Brain microvascular endothelial cell (primary cell): ENCODE measurements at regions not wholly inside any gene's neighbourhood (a gene's known extent, or its start where the extent isn't known, plus 50 kb on each side); places are given as distances from the start of the nearest gene placed in this dataset.

ENCODE experiments used
- DNase-seq: peaks from one replicate; pipeline ENCODE4 v3.0.0-alpha.2; 2020
- H3K27ac ChIP-seq: fragments of 250-450 bp; sonication (Bioruptor Pico); 2 replicates; pipeline ENCODE4 v1.5.1; 2020; ENCODE audit warnings: mild to moderate bottlenecking, moderate library complexity
- H3K27me3 ChIP-seq: fragments of 250-450 bp; sonication (Bioruptor Pico); replicated peaks from 2 replicates; pipeline ENCODE4 v1.5.1; 2020; ENCODE audit warnings: mild to moderate bottlenecking
- H3K36me3 ChIP-seq: fragments of 250-450 bp; sonication (Bioruptor Pico); replicated peaks from 2 replicates; pipeline ENCODE4 v1.5.1; 2020; ENCODE audit warnings: mild to moderate bottlenecking
- H3K4me3 ChIP-seq: 2 replicates; pipeline ENCODE4 v1.5.1; 2011; ENCODE audit warnings: low read depth, mild to moderate bottlenecking, control low read depth, low read length, moderate library complexity
- in situ Hi-C: cut with HindIII; loops from 2 replicates; pipeline ENCODE4 v1.10.0; 2017; ENCODE audit warnings: low sequenced_read_pairs, low pct_ligation_motif_present
- TF ChIP-seq, protein P1 (sequence below): IDR thresholded peaks from 2 replicates; pipeline ENCODE4 v1.5.1; 2011; ENCODE audit warnings: low read depth, mild to moderate bottlenecking, moderate library complexity, low read length, control low read depth, inconsistent platforms; ENCODE audit errors: missing control alignments

DNA sequence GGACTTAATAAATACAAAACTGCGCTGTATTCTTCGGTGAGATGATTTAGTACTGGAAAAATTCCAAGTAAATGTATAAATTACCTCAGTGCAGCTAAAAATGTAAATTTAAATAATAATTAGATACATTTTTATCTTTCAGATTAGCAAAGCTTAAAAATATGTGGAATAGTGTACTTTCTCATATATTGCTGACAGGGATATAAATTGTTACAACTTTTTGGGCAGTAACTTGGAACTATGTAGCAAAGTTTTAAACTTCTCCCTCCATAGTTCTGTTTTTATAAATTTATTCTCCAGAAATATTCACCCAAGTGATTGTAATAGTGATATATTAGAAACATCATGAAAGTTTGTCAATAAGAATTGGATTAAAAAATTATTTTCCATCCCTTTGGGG, 384.6 kb upstream of the CITED2 start:
- H3K36me3 ChIP-seq, result no peaks in the 10 kb centered on the region
- in situ Hi-C loops, result no loop called here
- H3K27ac ChIP-seq, result no peak overlapping the region
- no peaks in the 10 kb centered on the region for H3K27me3 ChIP-seq
- DNase-seq, result no peak
- TF ChIP-seq, protein P1, sequence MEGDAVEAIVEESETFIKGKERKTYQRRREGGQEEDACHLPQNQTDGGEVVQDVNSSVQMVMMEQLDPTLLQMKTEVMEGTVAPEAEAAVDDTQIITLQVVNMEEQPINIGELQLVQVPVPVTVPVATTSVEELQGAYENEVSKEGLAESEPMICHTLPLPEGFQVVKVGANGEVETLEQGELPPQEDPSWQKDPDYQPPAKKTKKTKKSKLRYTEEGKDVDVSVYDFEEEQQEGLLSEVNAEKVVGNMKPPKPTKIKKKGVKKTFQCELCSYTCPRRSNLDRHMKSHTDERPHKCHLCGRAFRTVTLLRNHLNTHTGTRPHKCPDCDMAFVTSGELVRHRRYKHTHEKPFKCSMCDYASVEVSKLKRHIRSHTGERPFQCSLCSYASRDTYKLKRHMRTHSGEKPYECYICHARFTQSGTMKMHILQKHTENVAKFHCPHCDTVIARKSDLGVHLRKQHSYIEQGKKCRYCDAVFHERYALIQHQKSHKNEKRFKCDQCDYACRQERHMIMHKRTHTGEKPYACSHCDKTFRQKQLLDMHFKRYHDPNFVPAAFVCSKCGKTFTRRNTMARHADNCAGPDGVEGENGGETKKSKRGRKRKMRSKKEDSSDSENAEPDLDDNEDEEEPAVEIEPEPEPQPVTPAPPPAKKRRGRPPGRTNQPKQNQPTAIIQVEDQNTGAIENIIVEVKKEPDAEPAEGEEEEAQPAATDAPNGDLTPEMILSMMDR, result no peak
- no peak overlapping the region for H3K4me3 ChIP-seq

DNA sequence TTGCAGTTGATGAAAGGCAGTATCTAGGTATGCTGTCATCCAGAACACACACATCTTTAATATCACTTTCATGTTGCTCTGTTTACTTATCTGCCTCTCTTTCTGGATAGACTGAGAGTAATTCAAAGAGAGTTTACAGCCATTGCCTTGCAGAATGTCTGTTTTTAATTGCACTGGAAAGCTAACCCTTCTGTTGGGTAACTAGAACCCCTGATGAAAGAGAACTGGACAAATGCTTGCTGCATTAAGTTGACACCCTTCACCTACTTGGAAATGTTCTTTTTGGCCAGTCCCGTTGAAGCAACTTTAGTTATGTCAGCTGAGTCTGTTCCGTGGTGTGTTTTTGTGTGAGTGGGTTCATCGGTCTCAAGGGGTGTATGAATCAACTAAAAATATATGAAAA, 383.8 kb upstream of the CITED2 start:
- no peaks in the 10 kb centered on the region for H3K36me3 ChIP-seq
- in situ Hi-C loops, result no loop called here
- no peaks in the 10 kb centered on the region for H3K27me3 ChIP-seq
- H3K27ac ChIP-seq, result no peak overlapping the region
- TF ChIP-seq, protein P1, result no peak
- H3K4me3 ChIP-seq, result no peak overlapping the region
- no peak for DNase-seq

DNA sequence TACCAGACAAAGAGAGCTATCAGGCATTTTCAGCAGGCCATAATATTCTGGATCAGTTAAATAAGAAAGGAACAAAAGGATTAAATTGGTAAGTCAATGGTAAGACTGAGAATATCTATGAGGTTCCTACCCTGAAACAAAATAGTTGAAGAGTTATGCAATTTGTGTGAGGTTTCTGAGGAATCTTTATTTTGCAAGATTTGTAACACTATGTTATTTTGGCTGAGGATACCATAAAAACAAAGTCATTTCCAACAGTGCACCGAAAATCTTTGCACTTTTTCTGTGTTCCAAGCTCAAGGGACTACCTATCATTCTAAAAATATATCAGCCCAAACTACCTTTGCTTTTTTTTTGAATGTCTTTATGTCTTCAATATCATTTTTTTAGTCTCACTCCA, 383.3 kb upstream of the CITED2 start:
- Histone ChIP-seq H3K27ac (no peak overlapping the region), H3K4me3 (no peak overlapping the region), H3K27me3 (no peaks in the 10 kb centered on the region), H3K36me3 (no peaks in the 10 kb centered on the region)
- TF ChIP-seq, protein P1, result no peak
- in situ Hi-C loops, result no loop called here
- no peak for DNase-seq

DNA sequence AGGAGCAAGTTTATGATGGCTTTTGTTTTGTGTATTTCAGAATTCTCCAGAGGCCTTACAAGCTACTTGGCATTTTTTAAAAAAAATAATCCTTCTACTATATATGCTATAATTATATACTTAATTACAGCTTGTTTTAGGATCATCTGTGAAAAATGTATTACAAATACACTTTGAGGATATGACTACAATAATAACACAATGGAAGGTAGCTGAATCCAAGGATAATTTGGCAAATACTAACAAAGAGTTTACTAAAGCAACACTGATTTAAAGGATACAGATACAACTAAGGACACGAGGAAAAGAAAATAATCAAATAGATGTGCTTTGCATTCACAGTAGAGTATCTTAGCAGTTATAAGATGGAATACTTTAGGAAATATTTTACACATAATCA, 381.9 kb upstream of the CITED2 start:
- Histone ChIP-seq H3K36me3 (no peaks in the 10 kb centered on the region), H3K4me3 (no peak overlapping the region), H3K27ac (no peak overlapping the region), H3K27me3 (no peaks in the 10 kb centered on the region)
- DNase-seq, result no peak
- in situ Hi-C loops, result no loop called here
- TF ChIP-seq, protein P1, result no peak

DNA sequence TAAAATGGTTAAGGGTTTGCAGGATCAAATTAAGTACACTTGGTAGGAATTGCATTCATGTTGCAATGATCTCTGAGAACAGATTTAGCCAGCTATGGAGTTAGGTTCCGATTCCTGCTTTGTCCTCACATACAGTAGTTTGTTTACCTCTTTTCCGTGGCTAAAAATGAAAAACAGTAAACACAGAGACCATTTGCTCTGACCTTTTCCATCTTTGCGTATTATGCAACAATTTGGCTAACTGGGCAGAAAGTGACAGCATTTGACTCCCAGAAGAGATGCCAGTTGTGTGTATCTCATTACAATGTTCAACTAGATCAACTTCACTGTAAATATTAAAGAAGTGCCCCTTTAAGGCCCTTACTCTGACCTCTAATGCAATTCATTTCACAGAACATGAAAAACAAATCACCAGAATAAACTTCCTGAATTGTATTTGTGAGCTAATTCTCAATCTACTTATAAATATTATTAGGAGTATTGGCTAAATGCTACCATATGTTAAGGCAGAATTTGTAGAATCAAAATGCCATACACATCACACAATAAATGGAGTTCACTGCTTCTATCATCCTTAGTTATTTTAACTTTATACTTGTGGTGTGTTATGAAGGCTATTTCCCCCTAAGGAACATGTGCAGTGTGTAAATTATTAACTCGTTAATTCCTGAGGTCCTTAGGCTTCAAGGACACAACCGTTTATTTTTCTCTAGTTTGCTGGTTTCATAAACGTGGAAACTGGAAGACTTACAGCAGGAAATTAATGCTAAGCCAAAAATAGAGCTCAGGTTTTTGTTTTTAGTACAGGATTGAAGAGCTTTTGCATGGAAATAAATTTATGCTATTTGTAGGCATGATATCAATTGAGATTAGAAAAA, 380.7 kb upstream of the CITED2 start:
- no peaks in the 10 kb centered on the region for H3K27me3 ChIP-seq
- H3K4me3 ChIP-seq, result no peak overlapping the region
- no peaks in the 10 kb centered on the region for H3K36me3 ChIP-seq
- in situ Hi-C loops, result no loop called here
- TF ChIP-seq, protein P1, result no peak
- no peak for DNase-seq
- H3K27ac ChIP-seq, result peak overlapping the region; percentile 48

DNA sequence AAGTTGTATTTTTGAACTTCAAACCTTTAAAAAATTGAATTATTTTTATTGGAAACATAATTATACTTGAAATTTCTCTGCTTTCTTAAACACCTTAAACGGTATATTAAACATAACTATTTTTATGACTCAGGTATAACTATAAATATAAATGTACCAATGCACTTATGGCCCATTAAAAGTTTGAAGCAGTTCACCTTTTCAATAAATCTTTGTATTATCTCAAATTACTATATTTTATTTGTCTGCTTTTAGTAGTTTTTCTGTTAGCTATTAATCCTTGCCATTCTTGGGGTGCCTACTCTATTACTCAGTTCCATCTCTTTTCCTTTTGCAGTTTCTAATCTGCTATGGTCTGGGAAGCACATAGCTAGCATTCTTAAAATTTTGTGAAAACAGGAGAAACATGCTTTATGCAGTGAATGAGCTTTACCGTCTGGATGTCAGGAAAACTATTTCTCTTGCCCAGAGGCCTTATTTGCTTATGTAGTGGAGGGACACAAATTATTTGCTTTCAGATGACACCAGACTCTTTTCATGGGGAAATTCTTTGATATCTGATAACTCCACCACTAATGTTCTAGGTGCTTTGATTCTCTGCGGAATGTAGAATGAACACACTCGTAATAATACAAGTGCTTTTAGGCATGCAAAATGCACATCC, 378.9 kb upstream of the CITED2 start:
- Histone ChIP-seq H3K27me3 (no peaks in the 10 kb centered on the region), H3K36me3 (no peaks in the 10 kb centered on the region), H3K27ac (peak overlapping the region; percentile 48), H3K4me3 (no peak overlapping the region)
- in situ Hi-C loops, result no loop called here
- peak; percentile 72 for DNase-seq
- TF ChIP-seq, protein P1, result no peak
